Activated CD8-positive, alpha-beta T cell treated with anti-CD3 and anti-CD28 coated beads for 36 hours (primary cell): ENCODE measurements at regions not wholly inside any gene's neighbourhood (a gene's known extent, or its start where the extent isn't known, plus 50 kb on each side); places are given as distances from the start of the nearest gene placed in this dataset.

Experiments used
- ATAC-seq: fragments of 200-7000 bp; cut with Tn5 transposase; one replicate; pipeline ENCODE4 v1.10.0; 2021; ENCODE audit warnings: mild to moderate bottlenecking, moderate library complexity
- CTCF ChIA-PET: fragments of 350-600 bp; sonication (Branson Sonifier 250); formaldehyde crosslinking; loops from one replicate; lab custom pipeline; 2021; ENCODE audit warnings: antibody characterized with exemption; lab: Charles Lee
- POLR2A ChIA-PET: fragments of 350-600 bp; sonication (Branson Sonifier 250); formaldehyde crosslinking; loops from one replicate; lab custom pipeline; 2021; ENCODE audit warnings: antibody characterized with exemption; lab: Charles Lee
- DNase-seq: peaks from one replicate; pipeline ENCODE4 v3.0.0-alpha.2; 2020
- H3K27ac Mint-ChIP-seq: one replicate; pipeline ENCODE4 v1.8.0; 2021; ENCODE audit warnings: mild to moderate bottlenecking, mixed read lengths
- H3K27me3 Mint-ChIP-seq: one replicate; pipeline ENCODE4 v1.8.0; 2021; ENCODE audit warnings: mixed read lengths
- H3K36me3 Mint-ChIP-seq: one replicate; pipeline ENCODE4 v1.8.0; 2021; ENCODE audit warnings: low read depth, mixed read lengths
- H3K4me1 Mint-ChIP-seq: one replicate; pipeline ENCODE4 v1.8.0; 2021; ENCODE audit warnings: low read depth, mixed read lengths
- H3K4me3 Mint-ChIP-seq: one replicate; pipeline ENCODE4 v1.8.0; 2021; ENCODE audit warnings: mild to moderate bottlenecking, moderate library complexity, mixed read lengths
- H3K9me3 Mint-ChIP-seq: one replicate; pipeline ENCODE4 v1.8.0; 2021; ENCODE audit warnings: mixed read lengths
- CTCF ChIP-seq: fragments of 200-600 bp; IDR thresholded peaks from one replicate; pipeline ENCODE4 v1.8.0; 2022; ENCODE audit warnings: antibody characterized with exemption, mild to moderate bottlenecking
- intact Hi-C: fragments of 100-400 bp; cut with micrococcal nuclease; formaldehyde crosslinking; loops from one replicate; pipeline ENCODE4 v1.10.0; 2022

- no peak overlapping the region for H3K4me3 Mint-ChIP-seq
- ATAC-seq (no peak), DNase-seq (no peak)
- no peak overlapping the region for H3K27ac Mint-ChIP-seq
- peaks cover 2% of the 10 kb centered on the region for H3K27me3 Mint-ChIP-seq
- ChIA-PET POLR2A (no interaction called here), CTCF (no interaction called here)
- H3K36me3 Mint-ChIP-seq = no peaks in the 10 kb centered on the region
- no peaks in the 10 kb centered on the region for H3K4me1 Mint-ChIP-seq
- intact Hi-C loops = no loop called here
- no peaks in the 10 kb centered on the region for H3K9me3 Mint-ChIP-seq
- TF ChIP-seq CTCF = no peak
Measured at GRCh38 chr1:55538428-55538827, 323.3 kb upstream of the USP24 start.

- no peak for DNase-seq
- no peak overlapping the region for H3K4me3 Mint-ChIP-seq
- peaks cover 4% of the 10 kb centered on the region for H3K27me3 Mint-ChIP-seq
- intact Hi-C loops = no loop called here
- no peak overlapping the region for H3K27ac Mint-ChIP-seq
- no peaks in the 10 kb centered on the region for H3K9me3 Mint-ChIP-seq
- ATAC-seq = no peak
- no peaks in the 10 kb centered on the region for H3K36me3 Mint-ChIP-seq
- H3K4me1 Mint-ChIP-seq = no peaks in the 10 kb centered on the region
- ChIA-PET CTCF (interaction anchor here (1.3 kb wide), 1 partner anchor 161 kb away, joined by 3 read pairs; no protein-coding TSS in a partner anchor), POLR2A (no interaction called here)
- TF ChIP-seq CTCF = no peak
Measured at GRCh38 chr1:55536545-55536865, 321.3 kb upstream of the USP24 start.

GRCh38 chr1:55535724-55536544, 320.8 kb upstream of the USP24 start:
- H3K9me3 Mint-ChIP-seq = no peaks in the 10 kb centered on the region
- intact Hi-C loops = no loop called here
- DNase-seq = no peak
- POLR2A ChIA-PET = no interaction called here
- no peak for TF ChIP-seq CTCF
- H3K4me3 Mint-ChIP-seq = no peak overlapping the region
- H3K27ac Mint-ChIP-seq = no peak overlapping the region
- no peak for ATAC-seq
- peaks cover 7% of the 10 kb centered on the region for H3K27me3 Mint-ChIP-seq
- CTCF ChIA-PET = interaction anchor here (0.8 to 1.3 kb wide), 2 partner anchors 17 to 160 kb away, joined by 3 read pairs; no protein-coding TSS in a partner anchor
- H3K4me1 Mint-ChIP-seq = no peaks in the 10 kb centered on the region
- H3K36me3 Mint-ChIP-seq = no peaks in the 10 kb centered on the region

- no peak overlapping the region for H3K4me3 Mint-ChIP-seq
- DNase-seq (no peak), ATAC-seq (no peak)
- POLR2A ChIA-PET = no interaction called here
- no peaks in the 10 kb centered on the region for H3K4me1 Mint-ChIP-seq
- H3K27ac Mint-ChIP-seq = no peak overlapping the region
- no peaks in the 10 kb centered on the region for H3K36me3 Mint-ChIP-seq
- no peaks in the 10 kb centered on the region for H3K9me3 Mint-ChIP-seq
- TF ChIP-seq CTCF = no peak
- H3K27me3 Mint-ChIP-seq = peaks cover 7% of the 10 kb centered on the region
- CTCF ChIA-PET = interaction anchor here (0.8 kb wide), 1 partner anchor 18 kb away, joined by 3 read pairs; no protein-coding TSS in a partner anchor
- intact Hi-C loops = no loop called here
Measured at GRCh38 chr1:55534565-55535121, 319.5 kb upstream of the USP24 start.

GRCh38 chr1:55531644-55532043, 316.5 kb upstream of the USP24 start:
- H3K36me3 Mint-ChIP-seq = no peaks in the 10 kb centered on the region
- no peak overlapping the region for H3K4me3 Mint-ChIP-seq
- no peak for TF ChIP-seq CTCF
- ATAC-seq = no peak
- H3K27ac Mint-ChIP-seq = no peak overlapping the region
- DNase-seq = no peak
- no peaks in the 10 kb centered on the region for H3K9me3 Mint-ChIP-seq
- H3K4me1 Mint-ChIP-seq = no peaks in the 10 kb centered on the region
- intact Hi-C loops = no loop called here
- POLR2A ChIA-PET = no interaction called here
- CTCF ChIA-PET = no interaction called here
- H3K27me3 Mint-ChIP-seq = peaks cover 5% of the 10 kb centered on the region
